H1 (cell line): ENCODE measurements at regions not wholly inside any gene's neighbourhood (a gene's known extent, or its start where the extent isn't known, plus 50 kb on each side); places are given as distances from the start of the nearest gene placed in this dataset.

ENCODE experiments used
- CTCF ChIA-PET: fragments of 300-600 bp; sonication (Branson Sonifier 250); formaldehyde crosslinking; loops from one replicate; lab custom pipeline; 2021; ENCODE audit not compliant: partially characterized antibody; lab: Charles Lee
- POLR2A ChIA-PET: fragments of 300-600 bp; sonication (Branson Sonifier 250); formaldehyde crosslinking; loops from one replicate; lab custom pipeline; 2021; ENCODE audit warnings: inconsistent platforms; ENCODE audit not compliant: partially characterized antibody; lab: Charles Lee
- DNase-seq, 2 experiments: peaks; one replicate each; pipeline versions ENCODE4 v3.0.0 to v3.0.0-alpha.2; 2010 to 2022; ENCODE audit warnings: low spot score in 2 of 2, low read depth in 1 of 2, mixed read lengths in 1 of 2
- FAIRE-seq: peaks from 2 replicates; lab custom pipeline; 2011; peaks lifted over from hg19 to GRCh38; lab: Jason Lieb, UNC
- H2AFZ ChIP-seq: 2 replicates; pipeline ENCODE4 v1.8.1; 2012; ENCODE audit warnings: low read length, inconsistent platforms
- H2AK5ac ChIP-seq: 2 replicates; pipeline ENCODE4 v1.6.1; 2013; ENCODE audit warnings: low read depth, low read length
- H2BK120ac ChIP-seq: replicated peaks from 2 replicates; pipeline ENCODE3; 2013; ENCODE audit warnings: low read depth, low read length, inconsistent platforms
- H2BK12ac ChIP-seq: 2 replicates; pipeline ENCODE4 v1.6.1; 2013; ENCODE audit warnings: low read depth, low read length
- H2BK15ac ChIP-seq: 2 replicates; pipeline ENCODE4 v1.6.1; 2013; ENCODE audit warnings: low read length
- H2BK20ac ChIP-seq: 2 replicates; pipeline ENCODE4 v1.6.1; 2013; ENCODE audit warnings: low read length
- H2BK5ac ChIP-seq: 2 replicates; pipeline ENCODE4 v1.6.1; 2013; ENCODE audit warnings: low read depth, low read length
- H3K14ac ChIP-seq: 2 replicates; pipeline ENCODE4 v1.6.1; 2013; ENCODE audit warnings: inconsistent platforms; ENCODE audit not compliant: insufficient read length
- H3K18ac ChIP-seq: 2 replicates; pipeline ENCODE4 v1.6.1; 2013; ENCODE audit warnings: low read length; ENCODE audit errors: extremely low read depth
- H3K23ac ChIP-seq: 2 replicates; pipeline ENCODE4 v1.6.1; 2013; ENCODE audit warnings: inconsistent platforms; ENCODE audit not compliant: insufficient read length
- H3K23me2 ChIP-seq: 2 replicates; pipeline ENCODE4 v1.6.1; 2013; ENCODE audit warnings: low read depth, low read length
- H3K27ac ChIP-seq: 2 replicates; pipeline ENCODE4 v1.6.1; 2011; ENCODE audit warnings: low read depth, low read length, inconsistent platforms
- H3K27me3 ChIP-seq, 4 experiments: replicated peaks in 1 of 4; 1 replicate in 1 of 4; 2 replicates in 3 of 4; pipeline versions ENCODE4 v1.6.1 to v1.8.1; 2011 to 2013; ENCODE audit warnings: low read length in 3 of 4, mild to moderate bottlenecking in 3 of 4, inconsistent platforms in 2 of 4, mixed read lengths in 2 of 4, moderate library complexity in 1 of 4; ENCODE audit not compliant: control insufficient read depth in 3 of 4, insufficient read depth in 3 of 4; ENCODE audit errors: extremely low read depth in 1 of 4
- H3K36me3 ChIP-seq, 4 experiments: 2 replicates each; pipeline versions ENCODE4 v1.6.1 to v1.8.1; 2011 to 2013; ENCODE audit warnings: mild to moderate bottlenecking in 4 of 4, low read length in 3 of 4, moderate library complexity in 2 of 4, control low read depth in 1 of 4, inconsistent platforms in 1 of 4; ENCODE audit not compliant: insufficient read depth in 4 of 4, control insufficient read depth in 2 of 4
- H3K4ac ChIP-seq: replicated peaks from 2 replicates; pipeline ENCODE3; 2013; ENCODE audit warnings: low read length, low read depth, mixed read lengths, inconsistent platforms; ENCODE audit not compliant: insufficient read length
- H3K4me1 ChIP-seq, 4 experiments: replicated peaks in 1 of 4; 1 replicate in 1 of 4; 2 replicates in 3 of 4; pipeline versions ENCODE4 v1.6.1 to v1.8.1; 2011 to 2013; ENCODE audit warnings: low read length in 3 of 4, inconsistent platforms in 2 of 4, mixed read lengths in 1 of 4; ENCODE audit not compliant: insufficient read depth in 4 of 4, control insufficient read depth in 3 of 4
- H3K4me2 ChIP-seq, 2 experiments: 2 replicates each; pipeline versions ENCODE4 v1.6.1 to v1.8.1; 2011 to 2013; ENCODE audit warnings: low read depth in 2 of 2, low read length in 2 of 2, control low read depth in 1 of 2, inconsistent platforms in 1 of 2, mild to moderate bottlenecking in 1 of 2; ENCODE audit not compliant: insufficient read depth in 1 of 2
- H3K4me3 ChIP-seq, 4 experiments: fragments of 200-600, 300-600 bp in 1 of 4; sonication (generic), shearing (Covaris generic), sonication (Bioruptor Twin) in 1 of 4; 2 replicates each; pipeline versions ENCODE4 v1.5.1 to v1.8.1; 2011 to 2016; ENCODE audit warnings: low read length in 4 of 4, low read depth in 3 of 4, control low read depth in 2 of 4, inconsistent platforms in 2 of 4, mild to moderate bottlenecking in 2 of 4, mixed read lengths in 1 of 4, moderate library complexity in 1 of 4; ENCODE audit not compliant: insufficient read depth in 2 of 4; ENCODE audit errors: extremely low read depth in 1 of 4
- H3K56ac ChIP-seq: replicated peaks from 2 replicates; pipeline ENCODE3; 2013; ENCODE audit warnings: low read depth, mild to moderate bottlenecking, mixed read lengths, low read length, inconsistent platforms; ENCODE audit not compliant: insufficient read length
- H3K79me1 ChIP-seq: 2 replicates; pipeline ENCODE4 v1.6.1; 2013; ENCODE audit warnings: low read depth, low read length, control low read depth
- H3K79me2 ChIP-seq, 2 experiments: 2 replicates each; pipeline versions ENCODE4 v1.6.1 to v1.8.1; 2012 to 2013; ENCODE audit warnings: low read length in 2 of 2, mild to moderate bottlenecking in 2 of 2, inconsistent platforms in 1 of 2; ENCODE audit not compliant: insufficient read depth in 2 of 2, control insufficient read depth in 1 of 2
- H3K9ac ChIP-seq, 4 experiments: replicated peaks in 1 of 4; 1 replicate in 1 of 4; 2 replicates in 3 of 4; pipeline versions ENCODE4 v1.6.1 to v1.8.1; 2011 to 2013; ENCODE audit warnings: low read depth in 3 of 4, low read length in 3 of 4, control low read depth in 2 of 4, mild to moderate bottlenecking in 2 of 4, moderate library complexity in 2 of 4, inconsistent platforms in 1 of 4; ENCODE audit errors: extremely low read depth in 1 of 4
- H3K9me3 ChIP-seq, 2 experiments: 2 replicates each; pipeline versions ENCODE4 v1.6.1 to v1.8.1; 2012 to 2013; ENCODE audit warnings: mild to moderate bottlenecking in 2 of 2, moderate library complexity in 2 of 2, control low read depth in 1 of 2, inconsistent platforms in 1 of 2, low read depth in 1 of 2, low read length in 1 of 2, mixed read lengths in 1 of 2; ENCODE audit not compliant: insufficient read depth in 2 of 2
- H4K20me1 ChIP-seq, 2 experiments: replicated peaks in 1 of 2; 2 replicates each; pipeline versions ENCODE3 to v1.8.1; 2011 to 2013; ENCODE audit warnings: inconsistent platforms in 2 of 2, low read length in 2 of 2, mild to moderate bottlenecking in 1 of 2; ENCODE audit not compliant: insufficient read depth in 2 of 2, control insufficient read depth in 1 of 2
- H4K5ac ChIP-seq: 2 replicates; pipeline ENCODE4 v1.6.1; 2013; ENCODE audit warnings: low read length, low read depth, mixed read lengths, inconsistent platforms; ENCODE audit not compliant: insufficient read length
- H4K8ac ChIP-seq: 2 replicates; pipeline ENCODE4 v1.8.0; 2013; ENCODE audit warnings: mild to moderate bottlenecking, moderate library complexity, low read length, inconsistent platforms; ENCODE audit not compliant: insufficient read depth; ENCODE audit errors: extremely low read depth
- H4K91ac ChIP-seq: replicated peaks from 2 replicates; pipeline ENCODE3; 2013; ENCODE audit warnings: low read length, mixed read lengths, inconsistent platforms; ENCODE audit not compliant: insufficient read length
- ASH2L ChIP-seq: fragments of 200-600, 300-600 bp; sonication (generic); IDR thresholded peaks from one replicate; pipeline ENCODE4 v1.7.1; 2017; ENCODE audit warnings: low read length
- CBX8 ChIP-seq: fragments of 300-800, 300-1000 bp; sonication (generic); IDR thresholded peaks from 2 replicates; pipeline ENCODE4 v1.7.1; 2016; ENCODE audit warnings: low read depth, low read length, borderline replicate concordance
- EP300 ChIP-seq, 2 experiments: IDR thresholded peaks; 1 replicate in 1 of 2; 2 replicates in 1 of 2; pipeline ENCODE4 v1.6.1; 2011 to 2012; ENCODE audit warnings: low read depth in 2 of 2, low read length in 2 of 2, mild to moderate bottlenecking in 2 of 2, borderline replicate concordance in 1 of 2, inconsistent platforms in 1 of 2, moderate library complexity in 1 of 2
- GABPA ChIP-seq: IDR thresholded peaks from 2 replicates; pipeline ENCODE4 v1.6.1; 2011; ENCODE audit warnings: mild to moderate bottlenecking, low read length, moderate library complexity, borderline replicate concordance; ENCODE audit not compliant: insufficient read depth
- KDM1A ChIP-seq: fragments of 200-600, 300-600 bp; sonication (generic); IDR thresholded peaks from 2 replicates; pipeline ENCODE4 v1.7.1; 2016; ENCODE audit warnings: mild to moderate bottlenecking, low read length, borderline replicate concordance
- RFX5 ChIP-seq: IDR thresholded peaks from 2 replicates; pipeline ENCODE4 v1.6.1; 2011; ENCODE audit warnings: low read depth, low read length, improper control_type of control experiment, borderline replicate concordance
- RNF2 ChIP-seq: fragments of 200-900, 300-1000 bp; sonication (generic); IDR thresholded peaks from 2 replicates; pipeline ENCODE4 v1.7.1; 2016; ENCODE audit warnings: borderline replicate concordance, low read depth, mild to moderate bottlenecking, antibody characterized with exemption, low read length; ENCODE audit not compliant: poor library complexity, severe bottlenecking; ENCODE audit errors: missing control alignments
- SIX5 ChIP-seq: IDR thresholded peaks from 2 replicates; pipeline ENCODE4 v1.6.1; 2011; ENCODE audit warnings: mild to moderate bottlenecking, low read depth, low read length
- SP4 ChIP-seq: IDR thresholded peaks from 2 replicates; pipeline ENCODE4 v1.6.1; 2012; ENCODE audit warnings: low read length, inconsistent platforms
- TAF7 ChIP-seq: optimal IDR thresholded peaks from 2 replicates; pipeline ENCODE3; 2011; ENCODE audit warnings: low read depth, mild to moderate bottlenecking, inconsistent platforms, low read length, moderate library complexity, borderline replicate concordance
- TBP ChIP-seq: IDR thresholded peaks from 2 replicates; pipeline ENCODE4 v1.6.1; 2011; ENCODE audit warnings: low read depth, low read length, improper control_type of control experiment
- WGBS, 2 experiments: shearing (Covaris generic) in 1 of 2; methylation state at CpG; one replicate each; pipeline versions ENCODE4 v1.1.6 to v1.1.7; 2013 to 2015; ENCODE audit warnings: low lambda C conversion rate in 2 of 2, mixed read lengths in 2 of 2, inconsistent platforms in 1 of 2, low coverage in 1 of 2, missing lambda C conversion rate in 1 of 2; ENCODE audit not compliant: insufficient replicate concordance in 2 of 2, insufficient coverage in 1 of 2, insufficient read length in 1 of 2; ENCODE audit errors: extremely low coverage in 1 of 2, missing lambda C conversion rate in 1 of 2; 5-methylcytosine and 5-hydroxymethylcytosine counted together
- TF ChIP-seq, protein P1 (sequence below): IDR thresholded peaks from 2 replicates; pipeline ENCODE4 v1.6.1; 2011; ENCODE audit warnings: low read depth, mild to moderate bottlenecking, low read length; ENCODE audit not compliant: insufficient read depth

GRCh38 chr5:23053846-23054245 lies 200.7 kb upstream of the CDH12 start:
- DNase-seq (no peak), FAIRE-seq (no peak)
- WGBS, 2 experiments = 61% methylated on average over 1 of the region's 1 CpG; no CpG with 5 or more reads in 1 of the 2 experiments
- no peak overlapping the region for H4K91ac ChIP-seq
- no peak overlapping the region for H2AK5ac ChIP-seq
- no peak overlapping the region for H3K9ac ChIP-seq
- H4K8ac ChIP-seq = no peak overlapping the region
- no peaks in the 10 kb centered on the region for H3K79me2 ChIP-seq
- no peak overlapping the region for H3K4ac ChIP-seq
- ChIA-PET CTCF (no interaction called here), POLR2A (no interaction called here)
- no peaks in the 10 kb centered on the region for H3K23me2 ChIP-seq
- no peaks in the 10 kb centered on the region for H3K4me1 ChIP-seq
- H3K36me3 ChIP-seq = no peaks in the 10 kb centered on the region
- H3K14ac ChIP-seq = no peak overlapping the region
- no peak overlapping the region for H2BK5ac ChIP-seq
- no peak overlapping the region for H4K5ac ChIP-seq
- no peaks in the 10 kb centered on the region for H3K9me3 ChIP-seq
- H3K4me2 ChIP-seq = no peak overlapping the region
- H3K27ac ChIP-seq = no peak overlapping the region
- no peaks in the 10 kb centered on the region for H3K27me3 ChIP-seq
- H3K23ac ChIP-seq = no peak overlapping the region
- no peak overlapping the region for H3K18ac ChIP-seq
- no peak overlapping the region for H2BK20ac ChIP-seq
- H2AFZ ChIP-seq = peak overlapping the region; percentile 82; the same call in 1 of the 2 replicates
- H4K20me1 ChIP-seq = no peaks in the 10 kb centered on the region
- H3K56ac ChIP-seq = no peak overlapping the region
- no peak overlapping the region for H2BK12ac ChIP-seq
- no peaks in the 10 kb centered on the region for H3K79me1 ChIP-seq
- H2BK15ac ChIP-seq = no peak overlapping the region
- H3K4me3 ChIP-seq = no peak overlapping the region
- H2BK120ac ChIP-seq = no peak overlapping the region
- TF ChIP-seq GABPA (no peak), ASH2L (no peak), SIX5 (no peak), RNF2 (no peak), SP4 (no peak), CBX8 (no peak), TAF7 (no peak), TBP (no peak), EP300 (IDR thresholded peaks at IDR 0.05; ENCODE audit: borderline replicate concordance in 1 of 2, low read depth in 2 of 2, low read length in 2 of 2) (no peak), KDM1A (no peak), RFX5 (no peak)
- TF ChIP-seq, protein P1, sequence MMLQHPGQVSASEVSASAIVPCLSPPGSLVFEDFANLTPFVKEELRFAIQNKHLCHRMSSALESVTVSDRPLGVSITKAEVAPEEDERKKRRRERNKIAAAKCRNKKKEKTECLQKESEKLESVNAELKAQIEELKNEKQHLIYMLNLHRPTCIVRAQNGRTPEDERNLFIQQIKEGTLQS = no peak
